UCSD-AML1 (cell line): ENCODE measurements at regions not wholly inside any gene's neighbourhood (a gene's known extent, or its start where the extent isn't known, plus 50 kb on each side); places are given as distances from the start of the nearest gene placed in this dataset.
"Not testable (repeated sequence)": the region's sequence is repeated elsewhere in the genome, so short reads cannot be mapped to it uniquely, and the experiment has no call there.

Experiments
- DNase-seq: peaks from one replicate; lab custom pipeline; 2025; ENCODE audit not compliant: unreplicated experiment; lab: John Stamatoyannopoulos, UW

- DNase-seq: not testable (repeated sequence)
These were observed 53.6 kb upstream of the PLGLB1 start for GRCh38 chr2:87075054-87075790.

DNA sequence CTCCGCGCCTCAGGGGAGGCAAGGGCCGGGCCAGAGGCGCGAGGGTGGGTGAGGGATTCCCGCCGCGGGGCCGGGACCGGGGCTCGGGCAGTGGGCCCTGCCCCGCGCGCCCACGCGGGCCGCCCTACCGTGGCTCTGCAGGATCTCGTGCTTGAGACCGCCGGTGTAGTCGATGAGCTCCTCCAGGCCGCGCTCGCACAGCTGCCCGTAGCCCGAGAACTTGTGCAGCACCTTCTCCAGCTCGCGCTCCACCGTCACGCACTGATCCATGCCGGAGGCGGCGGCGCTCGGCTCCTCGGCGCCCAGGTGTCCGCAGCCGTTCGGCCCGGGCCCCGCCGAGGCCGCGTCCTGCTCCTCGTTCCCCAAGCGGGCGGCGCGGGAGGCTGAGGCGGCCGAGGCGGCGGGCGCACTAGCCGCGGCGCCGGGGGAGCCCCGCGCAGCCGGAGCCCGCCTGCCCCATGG is 54.2 kb upstream of the PLGLB1 start:
- not testable (repeated sequence) for DNase-seq

DNA sequence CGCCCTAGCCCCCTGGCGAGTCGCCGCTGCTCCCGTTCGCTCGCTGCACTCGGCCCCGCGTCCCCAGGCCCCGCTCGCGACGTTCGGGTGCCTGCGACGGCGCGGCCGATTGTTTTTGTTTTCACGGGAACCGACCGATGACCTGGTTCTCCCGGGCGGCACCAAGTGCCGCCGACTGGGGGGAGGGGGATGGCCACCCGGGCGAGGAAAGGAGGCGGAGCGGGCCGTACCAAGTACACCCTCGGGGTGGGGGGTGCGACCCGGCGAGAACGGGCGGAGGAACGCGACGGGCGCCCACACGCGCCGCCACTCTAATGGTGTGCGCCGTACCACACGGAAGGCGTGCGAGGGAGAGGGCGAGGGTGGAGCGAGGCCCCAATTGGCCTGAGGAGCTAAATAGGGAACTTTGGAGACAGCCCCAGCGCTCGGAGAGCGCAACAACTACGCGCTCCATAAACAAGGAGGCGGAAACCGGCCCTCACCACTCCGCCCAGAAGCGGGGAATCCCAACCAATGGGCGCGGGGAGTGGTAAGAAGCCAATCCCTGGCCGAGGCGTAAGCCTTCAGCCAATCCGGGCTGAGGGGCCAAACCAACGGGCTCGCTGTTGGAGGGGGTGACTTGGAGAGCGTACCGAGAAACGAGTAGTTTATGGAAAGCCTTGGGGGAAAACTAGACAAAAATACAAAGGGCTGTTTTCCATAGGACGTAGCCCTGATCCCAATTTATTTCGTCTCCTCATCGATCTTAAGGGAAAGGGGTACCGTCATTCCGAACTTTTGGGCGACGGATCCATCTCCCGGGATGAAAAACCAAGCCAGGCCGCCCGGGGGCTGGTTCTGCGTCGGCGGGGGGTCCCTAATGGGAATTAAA is 54.8 kb upstream of the PLGLB1 start:
- not testable (repeated sequence) for DNase-seq

- DNase-seq: not testable (repeated sequence)
These were observed 55.4 kb upstream of the PLGLB1 start for GRCh38 chr2:87077124-87077446.

- not testable (repeated sequence) for DNase-seq
These were observed 60.1 kb upstream of the PLGLB1 start for GRCh38 chr2:87081727-87082126.

- DNase-seq: not testable (repeated sequence)
These were observed 66.4 kb upstream of the PLGLB1 start for GRCh38 chr2:87088079-87088478.

- not testable (repeated sequence) for DNase-seq
These were observed 67.8 kb upstream of the PLGLB1 start for GRCh38 chr2:87089401-87089800.

DNA sequence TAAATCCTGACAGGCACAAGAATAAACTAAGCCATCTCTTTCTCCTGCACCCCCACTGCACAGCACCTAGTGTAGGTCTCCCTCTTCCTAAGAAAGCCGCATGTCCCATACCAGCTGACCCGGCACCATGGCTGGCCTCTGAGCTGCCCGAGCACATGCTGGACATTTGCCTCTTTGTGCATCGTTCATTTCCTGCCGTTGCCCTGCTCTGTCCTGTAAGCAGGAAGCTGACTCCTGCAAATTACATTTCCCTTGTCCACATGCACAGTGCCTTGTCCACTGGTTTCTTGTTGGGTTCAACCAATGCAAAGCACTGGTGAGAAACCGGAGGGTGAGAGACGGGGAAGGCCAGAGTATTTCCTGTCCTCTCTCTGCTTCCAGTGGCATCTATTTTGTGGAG is 71.6 kb upstream of the PLGLB1 start:
- DNase-seq: not testable (repeated sequence)

GRCh38 chr2:87093937-87094529 is 72.4 kb upstream of the PLGLB1 start:
- DNase-seq: not testable (repeated sequence)

DNA sequence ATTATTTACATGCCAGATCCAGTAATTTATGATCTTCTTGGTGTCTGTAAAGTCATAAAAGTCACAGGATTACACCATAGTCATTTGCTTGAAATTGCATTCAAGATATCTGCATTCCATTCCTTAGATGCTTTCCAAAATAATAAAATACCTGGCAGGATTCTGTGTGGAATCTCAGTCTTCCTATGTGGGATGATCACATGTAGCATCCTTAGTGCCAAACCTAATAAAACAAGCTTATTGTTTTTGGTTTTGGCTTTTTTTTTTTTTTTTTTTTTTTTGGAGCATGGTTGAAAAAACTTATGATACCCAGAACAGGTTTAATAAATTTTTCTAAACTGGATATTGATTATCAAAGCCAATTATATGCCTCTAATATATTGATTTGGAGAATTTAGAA is 74.2 kb upstream of the PLGLB1 start:
- DNase-seq: not testable (repeated sequence)

- DNase-seq: not testable (repeated sequence)
These were observed 107.3 kb upstream of the PLGLB1 start for GRCh38 chr2:87128761-87129553.

GRCh38 chr2:87132577-87132976 is 110.9 kb upstream of the PLGLB1 start:
- DNase-seq: not testable (repeated sequence)

DNA sequence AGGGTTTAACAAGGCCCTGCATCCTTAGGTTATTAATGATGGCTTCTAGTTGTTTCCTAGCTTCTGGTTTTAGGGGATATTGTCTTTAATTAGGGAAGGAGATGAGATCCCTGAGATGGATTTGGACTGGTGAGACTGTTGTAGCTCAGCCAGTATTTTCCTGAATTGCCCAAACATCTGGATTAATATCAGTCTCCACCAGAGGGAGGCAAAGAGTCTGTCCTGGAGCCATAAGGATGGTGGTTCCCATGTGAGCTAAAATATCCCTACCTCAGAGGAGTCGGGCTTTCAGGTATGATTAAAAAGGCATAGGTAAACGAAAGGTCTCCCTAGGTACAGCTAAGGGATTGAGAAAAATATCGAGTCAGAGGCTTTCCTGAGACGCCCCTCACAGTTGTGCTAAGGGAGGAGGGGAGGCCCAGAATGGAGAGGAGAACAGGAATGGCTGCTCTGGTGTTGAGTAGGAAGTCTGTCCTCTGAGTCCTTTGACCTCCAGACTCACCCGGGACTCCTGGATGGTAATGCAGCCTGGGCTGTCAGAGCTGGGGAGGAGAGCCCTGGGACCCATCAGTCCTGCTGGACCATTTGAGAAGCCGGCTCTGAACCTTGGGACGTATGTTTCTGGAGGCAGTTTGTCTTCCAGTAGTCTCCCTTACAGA is 130.3 kb upstream of the PLGLB1 start:
- DNase-seq: not testable (repeated sequence)

DNA sequence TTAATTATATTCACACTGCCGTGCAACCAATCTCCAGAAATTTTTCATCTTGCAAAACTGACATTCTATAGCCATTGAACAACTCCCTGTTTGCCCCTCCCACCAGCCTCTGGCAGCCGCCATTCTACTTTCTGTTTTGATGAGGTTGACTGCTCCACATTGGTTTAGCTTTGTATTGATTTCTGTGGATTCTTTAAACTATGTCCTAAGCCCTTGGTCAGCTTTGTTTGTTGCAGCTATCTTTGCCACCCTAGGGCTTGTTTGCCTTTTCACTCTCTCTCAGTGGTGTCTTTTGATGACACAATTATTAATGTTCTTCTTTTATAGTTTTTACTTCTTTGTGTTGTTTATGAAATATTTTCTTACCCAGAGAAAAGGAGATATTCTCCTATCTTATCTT is 152.8 kb upstream of the PLGLB1 start:
- not testable (repeated sequence) for DNase-seq

GRCh38 chr2:87183373-87183772 is 161.7 kb upstream of the PLGLB1 start:
- DNase-seq: not testable (repeated sequence)

DNA sequence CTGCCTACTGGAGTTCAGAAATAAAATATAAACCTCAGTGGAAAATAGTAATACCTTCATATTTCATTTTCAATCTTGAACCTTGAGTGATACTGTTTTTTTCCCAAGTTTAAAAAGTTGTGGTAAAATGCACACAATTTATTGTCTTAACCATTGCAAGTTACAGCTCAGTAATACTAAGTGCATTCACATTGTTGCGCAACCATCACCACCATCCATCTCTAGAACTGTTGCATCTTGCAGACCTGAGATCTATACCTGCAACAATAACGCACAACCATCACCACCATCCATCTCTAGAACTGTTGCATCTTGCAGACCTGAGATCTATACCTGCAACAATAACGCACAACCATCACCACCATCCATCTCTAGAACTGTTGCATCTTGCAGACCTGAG is 162.6 kb upstream of the PLGLB1 start:
- DNase-seq: not testable (repeated sequence)

- not testable (repeated sequence) for DNase-seq
These were observed 167.6 kb upstream of the PLGLB1 start for GRCh38 chr2:87189214-87189613.

- DNase-seq: not testable (repeated sequence)
These were observed 171.7 kb upstream of the PLGLB1 start for GRCh38 chr2:87193336-87193735.

- not testable (repeated sequence) for DNase-seq
These were observed 172.8 kb upstream of the PLGLB1 start for GRCh38 chr2:87194254-87194999.
